ENCODE measurements at regions not wholly inside any gene's neighbourhood (a gene's known extent, or its start where the extent isn't known, plus 50 kb on each side); places are given as distances from the start of the nearest gene placed in this dataset.

DNA sequence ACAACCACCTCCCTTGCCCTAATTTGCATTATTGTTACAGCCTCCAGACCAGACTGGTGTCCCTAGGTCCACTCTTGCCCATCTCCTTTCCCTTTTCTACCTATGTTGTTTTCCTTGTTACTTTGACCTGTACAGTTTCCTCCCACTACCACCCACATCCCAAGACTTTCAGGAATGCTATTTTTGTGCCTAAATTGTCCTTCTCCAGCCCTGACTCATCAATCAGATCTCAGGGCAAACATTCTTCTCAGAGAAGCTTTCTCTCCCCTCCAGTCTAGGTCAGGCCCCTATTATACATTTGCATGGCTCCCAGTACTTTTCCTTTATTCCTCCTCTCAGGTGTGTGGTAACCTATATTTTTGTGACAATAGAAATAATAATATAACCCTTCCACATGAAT, 241.5 kb downstream of the IGSF11 start:
- no peak for DNase-seq (ENCODE audit: extremely low spot score in 2 of 2)
- Histone ChIP-seq H3K36me3 (no peaks in the 10 kb centered on the region), H3K4me3 (no peak overlapping the region), H3K4me1 (no peaks in the 10 kb centered on the region), H3K27ac (no peak overlapping the region), H3K27me3 (no peaks in the 10 kb centered on the region), H3K9me3 (no peaks in the 10 kb centered on the region)
- TF ChIP-seq POLR2A (IDR thresholded peaks at IDR 0.05), result no peak
- TF ChIP-seq, protein P1, sequence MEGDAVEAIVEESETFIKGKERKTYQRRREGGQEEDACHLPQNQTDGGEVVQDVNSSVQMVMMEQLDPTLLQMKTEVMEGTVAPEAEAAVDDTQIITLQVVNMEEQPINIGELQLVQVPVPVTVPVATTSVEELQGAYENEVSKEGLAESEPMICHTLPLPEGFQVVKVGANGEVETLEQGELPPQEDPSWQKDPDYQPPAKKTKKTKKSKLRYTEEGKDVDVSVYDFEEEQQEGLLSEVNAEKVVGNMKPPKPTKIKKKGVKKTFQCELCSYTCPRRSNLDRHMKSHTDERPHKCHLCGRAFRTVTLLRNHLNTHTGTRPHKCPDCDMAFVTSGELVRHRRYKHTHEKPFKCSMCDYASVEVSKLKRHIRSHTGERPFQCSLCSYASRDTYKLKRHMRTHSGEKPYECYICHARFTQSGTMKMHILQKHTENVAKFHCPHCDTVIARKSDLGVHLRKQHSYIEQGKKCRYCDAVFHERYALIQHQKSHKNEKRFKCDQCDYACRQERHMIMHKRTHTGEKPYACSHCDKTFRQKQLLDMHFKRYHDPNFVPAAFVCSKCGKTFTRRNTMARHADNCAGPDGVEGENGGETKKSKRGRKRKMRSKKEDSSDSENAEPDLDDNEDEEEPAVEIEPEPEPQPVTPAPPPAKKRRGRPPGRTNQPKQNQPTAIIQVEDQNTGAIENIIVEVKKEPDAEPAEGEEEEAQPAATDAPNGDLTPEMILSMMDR (IDR thresholded peaks at IDR 0.05), result no peak
- no peak for TF ChIP-seq POLR2AphosphoS5 (IDR thresholded peaks at IDR 0.05; ENCODE audit: insufficient read depth in 1 of 2, low read depth in 1 of 2)
- intact Hi-C loops (cut with DNase I), result no loop called here

DNA sequence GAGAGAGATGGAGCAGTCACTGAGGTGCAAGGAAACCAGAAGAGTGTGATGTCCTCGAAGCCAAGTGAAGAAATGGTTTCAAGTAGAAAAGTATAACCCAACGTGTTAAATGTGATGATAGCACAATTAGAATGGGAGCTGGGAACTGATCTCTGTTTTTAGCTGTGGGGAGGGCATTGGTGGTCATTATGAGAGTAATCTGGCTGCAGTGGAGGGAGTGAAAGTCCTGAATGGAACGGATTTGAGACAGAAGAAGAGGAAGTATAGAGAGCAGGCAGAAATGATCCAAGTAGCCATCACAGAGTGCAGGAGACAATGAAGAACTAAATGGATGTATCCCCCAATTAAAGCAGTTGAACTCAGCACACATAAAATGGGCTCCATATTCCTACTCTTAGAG, 235.3 kb downstream of the IGSF11 start:
- no peaks in the 10 kb centered on the region for H3K9me3 ChIP-seq
- H3K36me3 ChIP-seq, result no peaks in the 10 kb centered on the region
- H3K4me3 ChIP-seq, result no peak overlapping the region
- H3K27me3 ChIP-seq, result no peaks in the 10 kb centered on the region
- no peak overlapping the region for H3K27ac ChIP-seq
- TF ChIP-seq POLR2A (IDR thresholded peaks at IDR 0.05) (no peak), POLR2AphosphoS5 (IDR thresholded peaks at IDR 0.05; ENCODE audit: insufficient read depth in 1 of 2, low read depth in 1 of 2) (no peak)
- TF ChIP-seq, protein P1 (IDR thresholded peaks at IDR 0.05), result no peak
- no peaks in the 10 kb centered on the region for H3K4me1 ChIP-seq
- DNase-seq (ENCODE audit: extremely low spot score in 2 of 2), result no peak
- intact Hi-C loops (cut with DNase I), result no loop called here

DNA sequence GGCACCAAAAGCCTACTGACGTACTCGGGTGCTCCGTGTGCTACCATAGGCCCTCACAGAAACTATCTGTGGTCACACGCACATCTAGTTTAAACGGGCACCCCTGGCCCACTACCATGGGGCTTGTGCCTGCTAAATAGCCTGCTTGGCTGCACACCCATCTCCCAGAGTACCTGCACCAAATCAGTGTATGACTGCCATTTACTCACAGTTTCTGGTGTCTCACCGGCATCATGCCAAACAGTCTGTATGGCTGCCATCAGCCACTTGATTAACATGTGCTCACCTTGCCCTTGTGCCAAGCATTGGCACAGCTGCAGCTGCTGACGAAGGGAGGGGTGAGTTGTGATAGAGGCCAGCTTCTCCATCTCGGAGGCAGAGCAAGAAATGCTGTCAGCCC, 232.7 kb downstream of the IGSF11 start:
- TF ChIP-seq POLR2AphosphoS5 (IDR thresholded peaks at IDR 0.05; ENCODE audit: insufficient read depth in 1 of 2, low read depth in 1 of 2) (no peak), POLR2A (IDR thresholded peaks at IDR 0.05) (no peak)
- TF ChIP-seq, protein P1 (IDR thresholded peaks at IDR 0.05), result no peak
- intact Hi-C loops (cut with DNase I), result no loop called here
- DNase-seq (ENCODE audit: extremely low spot score in 2 of 2), result no peak

DNA sequence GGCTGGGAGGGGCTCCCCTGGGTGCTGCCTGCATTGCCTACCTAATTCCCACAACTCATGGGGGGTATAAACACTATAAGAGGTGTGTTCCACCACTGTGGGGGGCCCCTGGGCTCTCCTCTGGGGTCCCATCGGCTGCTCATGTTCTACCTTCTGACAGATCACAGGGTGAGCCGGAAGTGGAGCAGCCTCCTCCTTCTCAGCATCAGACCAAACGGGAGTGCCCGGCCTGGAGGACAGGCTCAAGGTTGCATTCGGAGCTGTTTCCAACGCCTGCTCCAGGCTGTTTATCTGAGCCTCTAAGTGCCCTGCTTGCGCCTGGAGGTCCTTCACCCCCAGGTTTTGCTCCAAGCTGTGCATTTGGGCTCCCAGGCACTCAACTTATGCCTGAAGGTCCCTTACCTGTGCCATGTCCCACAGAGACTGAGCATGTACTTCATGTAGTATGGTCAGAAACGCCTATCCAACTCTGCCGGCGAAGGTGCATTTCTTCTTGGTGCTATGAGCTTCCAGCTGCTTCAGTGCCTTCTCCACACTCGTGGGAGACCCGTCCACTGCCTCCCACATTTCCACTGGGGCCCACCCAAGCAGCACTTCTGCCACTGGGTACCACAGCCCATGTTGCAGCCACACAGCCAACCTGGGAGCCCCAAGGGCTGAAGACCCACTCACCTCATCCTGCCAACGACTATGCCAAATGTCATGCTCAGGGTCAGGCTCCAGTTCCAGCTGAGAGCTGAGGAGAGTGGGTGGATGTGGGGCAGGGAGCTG, 232.1 kb downstream of the IGSF11 start:
- TF ChIP-seq POLR2AphosphoS5 (IDR thresholded peaks at IDR 0.05; ENCODE audit: insufficient read depth in 1 of 2, low read depth in 1 of 2) (no peak), POLR2A (IDR thresholded peaks at IDR 0.05) (no peak)
- TF ChIP-seq, protein P1 (IDR thresholded peaks at IDR 0.05), result no peak
- no peak overlapping the region for H3K4me3 ChIP-seq
- H3K4me1 ChIP-seq, result no peaks in the 10 kb centered on the region
- H3K9me3 ChIP-seq, result no peaks in the 10 kb centered on the region
- no peaks in the 10 kb centered on the region for H3K27me3 ChIP-seq
- no peak overlapping the region for H3K27ac ChIP-seq
- intact Hi-C loops (cut with DNase I), result no loop called here
- H3K36me3 ChIP-seq, result no peaks in the 10 kb centered on the region
- no peak for DNase-seq (ENCODE audit: extremely low spot score in 2 of 2)

More for the DNA sequence above, 232.7 kb downstream of the IGSF11 start:
- Histone ChIP-seq H3K9me3 (no peaks in the 10 kb centered on the region), H3K27me3 (no peaks in the 10 kb centered on the region), H3K27ac (no peak overlapping the region), H3K36me3 (no peaks in the 10 kb centered on the region), H3K4me1 (no peaks in the 10 kb centered on the region), H3K4me3 (no peak overlapping the region)

DNA sequence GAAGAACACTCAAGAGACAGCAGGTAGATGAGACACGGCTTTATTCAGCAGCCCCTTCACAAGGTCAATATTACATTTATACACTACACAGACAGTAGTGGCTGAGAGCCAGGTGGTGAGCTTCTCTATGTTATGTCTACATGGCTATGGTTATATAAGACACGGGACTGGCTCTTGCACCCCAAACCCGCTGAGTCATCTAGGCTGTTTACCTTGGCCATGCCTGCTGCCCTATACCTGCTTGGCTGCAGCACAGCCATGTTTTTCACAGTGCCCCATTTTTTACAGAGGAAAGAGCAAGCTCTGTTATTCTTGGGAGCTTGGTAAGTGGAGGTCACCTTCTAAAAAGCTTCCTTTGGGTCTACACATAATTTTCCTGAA, 231.6 kb downstream of the IGSF11 start:
- Histone ChIP-seq H3K27ac (no peak overlapping the region), H3K9me3 (no peaks in the 10 kb centered on the region), H3K4me1 (no peaks in the 10 kb centered on the region), H3K4me3 (no peak overlapping the region), H3K27me3 (no peaks in the 10 kb centered on the region), H3K36me3 (no peaks in the 10 kb centered on the region)
- DNase-seq (ENCODE audit: extremely low spot score in 2 of 2), result no peak
- intact Hi-C loops (cut with DNase I), result no loop called here
- TF ChIP-seq POLR2A (IDR thresholded peaks at IDR 0.05) (no peak), POLR2AphosphoS5 (IDR thresholded peaks at IDR 0.05; ENCODE audit: insufficient read depth in 1 of 2, low read depth in 1 of 2) (no peak)
- TF ChIP-seq, protein P1 (IDR thresholded peaks at IDR 0.05), result no peak
